GM18867 (cell line): ENCODE measurements at regions not wholly inside any gene's neighbourhood (a gene's known extent, or its start where the extent isn't known, plus 50 kb on each side); places are given as distances from the start of the nearest gene placed in this dataset.
A peak's percentile ranks its signal among the peaks of the same experiment; 100 is the strongest.

Source experiments
- ATAC-seq: cut with Tn5 transposase; IDR thresholded peaks from one replicate; pipeline ENCODE4 v1.9.1; 2021; ENCODE audit warnings: mild to moderate bottlenecking, moderate library complexity; ENCODE audit not compliant: unreplicated experiment

GRCh38 chr1:218123968-218124367 is 161.1 kb upstream of the RRP15 start:
- no peak for ATAC-seq

- no peak for ATAC-seq
Observed at GRCh38 chr1:218135371-218135770, 149.7 kb upstream of the RRP15 start.

- ATAC-seq: no peak
Observed at GRCh38 chr1:218139761-218140160, 145.3 kb upstream of the RRP15 start.

- ATAC-seq: no peak
Observed at GRCh38 chr1:218156595-218156994, 128.5 kb upstream of the RRP15 start.

GRCh38 chr1:218163371-218163770 is 121.7 kb upstream of the RRP15 start:
- no peak for ATAC-seq

- peak; percentile 53 for ATAC-seq
Observed at GRCh38 chr1:218164111-218164929, 120.8 kb upstream of the RRP15 start.

GRCh38 chr1:218164930-218165700 is 120.0 kb upstream of the RRP15 start:
- ATAC-seq: peak; percentile 45

GRCh38 chr1:218165701-218166114 is 119.4 kb upstream of the RRP15 start:
- no peak for ATAC-seq

- no peak for ATAC-seq
Observed at GRCh38 chr1:218166268-218166945, 118.7 kb upstream of the RRP15 start.

GRCh38 chr1:218171302-218171893 is 113.7 kb upstream of the RRP15 start:
- peak; percentile 71 for ATAC-seq

- no peak for ATAC-seq
Observed at GRCh38 chr1:218182455-218182854, 102.6 kb upstream of the RRP15 start.

GRCh38 chr1:218200979-218201378 is 84.1 kb upstream of the RRP15 start:
- no peak for ATAC-seq

- no peak for ATAC-seq
Observed at GRCh38 chr1:218201601-218202000, 83.5 kb upstream of the RRP15 start.

- ATAC-seq: no peak
Observed at GRCh38 chr1:218205721-218206120, 79.4 kb upstream of the RRP15 start.

GRCh38 chr1:218207194-218207593 is 77.9 kb upstream of the RRP15 start:
- no peak for ATAC-seq

GRCh38 chr1:218209351-218209861 is 75.7 kb upstream of the RRP15 start:
- ATAC-seq: no peak

- no peak for ATAC-seq
Observed at GRCh38 chr1:218211241-218211640, 73.9 kb upstream of the RRP15 start.

- peak; percentile 70 for ATAC-seq
Observed at GRCh38 chr1:218217040-218217439, 68.1 kb upstream of the RRP15 start.

- no peak for ATAC-seq
Observed at GRCh38 chr1:218219460-218219859, 65.6 kb upstream of the RRP15 start.

GRCh38 chr1:218224101-218224500 is 61.0 kb upstream of the RRP15 start:
- ATAC-seq: no peak

- no peak for ATAC-seq
Observed at GRCh38 chr1:218226005-218226404, 59.1 kb upstream of the RRP15 start.
